HCT116 (cell line): ENCODE measurements at regions not wholly inside any gene's neighbourhood (a gene's known extent, or its start where the extent isn't known, plus 50 kb on each side); places are given as distances from the start of the nearest gene placed in this dataset.

Experiments used
- POLR2A ChIP-seq: IDR thresholded peaks from 2 replicates; pipeline ENCODE4 v1.7.0; 2011; ENCODE audit warnings: borderline replicate concordance; ENCODE audit not compliant: insufficient read depth, insufficient read length; ENCODE audit errors: extremely low read depth
- RAD21 ChIP-seq: IDR thresholded peaks from 2 replicates; pipeline ENCODE4 v1.6.1; 2012; ENCODE audit warnings: low read depth, mild to moderate bottlenecking
- ZFX ChIP-seq: fragments of 450-650 bp; IDR thresholded peaks from 2 replicates; pipeline ENCODE4 v1.6.1; 2017
- TF ChIP-seq, protein P1 (sequence below), 3 experiments: fragments of 200-600 bp in 1 of 3; sonication (generic) in 1 of 3; IDR thresholded peaks in 2 of 3; conservative IDR thresholded peaks in 1 of 3; 2 replicates each; pipeline ENCODE4 v1.5.1; 2012 to 2017; ENCODE audit warnings: low read depth in 2 of 3, low read length in 2 of 3, antibody characterized with exemption in 1 of 3, borderline replicate concordance in 1 of 3, control low read depth in 1 of 3, mild to moderate bottlenecking in 1 of 3, mixed read lengths in 1 of 3, mixed run types in 1 of 3, moderate library complexity in 1 of 3; ENCODE audit not compliant: insufficient read depth in 1 of 3
- TF ChIP-seq, protein P2 (sequence below): IDR thresholded peaks from 2 replicates; pipeline ENCODE4 v1.6.1; 2012

DNA sequence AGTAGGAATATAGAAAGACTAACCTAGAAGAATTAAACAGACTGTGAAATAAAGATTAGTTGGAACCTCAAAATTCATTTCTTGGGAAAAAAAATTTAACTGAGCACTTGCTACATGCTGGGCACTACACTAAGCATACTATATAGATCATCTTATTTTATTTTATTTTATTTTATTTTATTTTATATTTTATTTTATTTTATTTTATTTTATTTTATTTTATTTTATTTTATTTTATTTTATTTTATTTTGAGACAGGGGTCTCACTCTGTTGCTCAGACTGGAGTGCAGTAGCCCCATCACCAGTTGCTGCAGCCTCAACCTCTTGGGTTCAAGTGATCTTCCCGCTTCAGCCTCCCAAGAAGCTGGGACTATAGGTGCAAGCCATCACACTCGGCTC is 74.5 kb upstream of the DSC1 start:
- TF ChIP-seq ZFX (no peak), POLR2A (no peak), RAD21 (no peak)
- TF ChIP-seq, protein P1, sequence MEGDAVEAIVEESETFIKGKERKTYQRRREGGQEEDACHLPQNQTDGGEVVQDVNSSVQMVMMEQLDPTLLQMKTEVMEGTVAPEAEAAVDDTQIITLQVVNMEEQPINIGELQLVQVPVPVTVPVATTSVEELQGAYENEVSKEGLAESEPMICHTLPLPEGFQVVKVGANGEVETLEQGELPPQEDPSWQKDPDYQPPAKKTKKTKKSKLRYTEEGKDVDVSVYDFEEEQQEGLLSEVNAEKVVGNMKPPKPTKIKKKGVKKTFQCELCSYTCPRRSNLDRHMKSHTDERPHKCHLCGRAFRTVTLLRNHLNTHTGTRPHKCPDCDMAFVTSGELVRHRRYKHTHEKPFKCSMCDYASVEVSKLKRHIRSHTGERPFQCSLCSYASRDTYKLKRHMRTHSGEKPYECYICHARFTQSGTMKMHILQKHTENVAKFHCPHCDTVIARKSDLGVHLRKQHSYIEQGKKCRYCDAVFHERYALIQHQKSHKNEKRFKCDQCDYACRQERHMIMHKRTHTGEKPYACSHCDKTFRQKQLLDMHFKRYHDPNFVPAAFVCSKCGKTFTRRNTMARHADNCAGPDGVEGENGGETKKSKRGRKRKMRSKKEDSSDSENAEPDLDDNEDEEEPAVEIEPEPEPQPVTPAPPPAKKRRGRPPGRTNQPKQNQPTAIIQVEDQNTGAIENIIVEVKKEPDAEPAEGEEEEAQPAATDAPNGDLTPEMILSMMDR (IDR thresholded peaks at IDR 0.05 in 2 of 3, conservative IDR thresholded peaks at IDR 0.05 in 1 of 3; ENCODE audit: borderline replicate concordance in 1 of 3, insufficient read depth in 1 of 3, low read depth in 2 of 3, low read length in 2 of 3): no peak
- TF ChIP-seq, protein P2, sequence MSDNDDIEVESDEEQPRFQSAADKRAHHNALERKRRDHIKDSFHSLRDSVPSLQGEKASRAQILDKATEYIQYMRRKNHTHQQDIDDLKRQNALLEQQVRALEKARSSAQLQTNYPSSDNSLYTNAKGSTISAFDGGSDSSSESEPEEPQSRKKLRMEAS: no peak
